OCI-LY1 (cell line): ENCODE measurements at regions not wholly inside any gene's neighbourhood (a gene's known extent, or its start where the extent isn't known, plus 50 kb on each side); places are given as distances from the start of the nearest gene placed in this dataset.
"Not testable (repeated sequence)": the region's sequence is repeated elsewhere in the genome, so short reads cannot be mapped to it uniquely, and the experiment has no call there.

Source experiments
- H2AFZ ChIP-seq: fragments of 200-600 bp; sonication (generic), shearing (Covaris generic); 2 replicates; pipeline ENCODE4 v1.6.0; 2014; ENCODE audit warnings: antibody characterized with exemption, mild to moderate bottlenecking, low read length
- H3F3A ChIP-seq: fragments of 200-600 bp; sonication (generic), shearing (Covaris generic); 2 replicates; pipeline ENCODE4 v1.6.0; 2014; ENCODE audit warnings: mild to moderate bottlenecking, antibody characterized with exemption, low read length, moderate library complexity; ENCODE audit not compliant: insufficient read depth
- H3K27ac ChIP-seq: fragments of 200-600 bp; sonication (generic); 2 replicates; pipeline ENCODE4 v1.5.1; 2014; ENCODE audit warnings: low read length, mixed run types, mild to moderate bottlenecking, low read depth; ENCODE audit not compliant: poor library complexity, severe bottlenecking
- H3K27me3 ChIP-seq: fragments of 200-600 bp; sonication (generic); 2 replicates; pipeline ENCODE4 v1.6.0; 2014; ENCODE audit warnings: antibody characterized with exemption, mild to moderate bottlenecking, low read length, moderate library complexity; ENCODE audit not compliant: insufficient read depth
- H3K36me3 ChIP-seq: fragments of 200-600 bp; sonication (generic); 2 replicates; pipeline ENCODE4 v1.6.1; 2014; ENCODE audit warnings: mild to moderate bottlenecking, antibody characterized with exemption, low read length, moderate library complexity, mixed read lengths; ENCODE audit not compliant: insufficient read depth
- H3K4me1 ChIP-seq: fragments of 200-600 bp; sonication (generic); 2 replicates; pipeline ENCODE4 v1.5.1; 2014; ENCODE audit warnings: mild to moderate bottlenecking, low read length, moderate library complexity; ENCODE audit not compliant: insufficient read depth, severe bottlenecking
- H3K4me2 ChIP-seq: fragments of 200-600 bp; sonication (generic), shearing (Covaris generic); 2 replicates; pipeline ENCODE4 v1.6.1; 2014; ENCODE audit warnings: low read length
- H3K4me3 ChIP-seq: fragments of 200-600 bp; sonication (generic); 2 replicates; pipeline ENCODE4 v1.5.1; 2014; ENCODE audit warnings: low read length, low read depth, mild to moderate bottlenecking, mixed read lengths; ENCODE audit not compliant: poor library complexity, severe bottlenecking
- H3K79me2 ChIP-seq: fragments of 200-600 bp; shearing (Covaris generic); 2 replicates; pipeline ENCODE4 v1.6.1; 2016; ENCODE audit warnings: mixed run types, low read length, mixed read lengths; ENCODE audit not compliant: insufficient read depth
- H3K9ac ChIP-seq: fragments of 200-600 bp; sonication (generic), shearing (Covaris generic); 2 replicates; pipeline ENCODE4 v1.6.1; 2014; ENCODE audit warnings: mild to moderate bottlenecking, low read length, mixed read lengths
- H3K9me2 ChIP-seq: fragments of 200-600 bp; sonication (generic), shearing (Covaris generic); 2 replicates; pipeline ENCODE4 v1.6.1; 2014; ENCODE audit warnings: low read depth, mild to moderate bottlenecking, low read length, mixed read lengths
- H3K9me3 ChIP-seq: fragments of 200-600 bp; shearing (Covaris generic); 2 replicates; pipeline ENCODE4 v1.6.1; 2014; ENCODE audit warnings: low read length, mixed read lengths
- H4K20me1 ChIP-seq: fragments of 200-600 bp; sonication (generic), shearing (Covaris generic); 2 replicates; pipeline ENCODE4 v1.6.0; 2016; ENCODE audit warnings: mild to moderate bottlenecking, low read length; ENCODE audit not compliant: insufficient read depth
- CTCF ChIP-seq: fragments of 200-600 bp; sonication (generic), shearing (Covaris generic); IDR thresholded peaks from 2 replicates; pipeline ENCODE4 v1.5.1; 2017; ENCODE audit warnings: mild to moderate bottlenecking, antibody characterized with exemption, low read length, moderate library complexity, mixed read lengths
- EZH2 ChIP-seq: fragments of 200-600 bp; sonication (generic), shearing (Covaris generic); IDR thresholded peaks from 2 replicates; pipeline ENCODE4 v1.8.0; 2017; ENCODE audit warnings: borderline replicate concordance, mixed run types, mild to moderate bottlenecking, antibody characterized with exemption, low read length, moderate library complexity, mixed read lengths

- Histone ChIP-seq H3K9ac (no peak overlapping the region), H3K4me3 (no peak overlapping the region), H4K20me1 (no peaks in the 10 kb centered on the region), H3F3A (no peaks in the 10 kb centered on the region), H3K27ac (no peak overlapping the region), H3K9me3 (no peaks in the 10 kb centered on the region), H3K4me1 (no peaks in the 10 kb centered on the region), H2AFZ (no peak overlapping the region), H3K36me3 (no peaks in the 10 kb centered on the region), H3K27me3 (no peaks in the 10 kb centered on the region), H3K4me2 (no peak overlapping the region), H3K9me2 (no peaks in the 10 kb centered on the region), H3K79me2 (no peaks in the 10 kb centered on the region)
- TF ChIP-seq EZH2 (no peak), CTCF (no peak)
These were observed 127.9 kb downstream of the NPIPB5 start for GRCh38 chr16:22638393-22639206.

- no peak overlapping the region for H3K4me2 ChIP-seq
These were observed 130.5 kb downstream of the NPIPB5 start for GRCh38 chr16:22641131-22641628.

GRCh38 chr16:22642416-22643088, 131.9 kb downstream of the NPIPB5 start:
- no peaks in the 10 kb centered on the region for H3K79me2 ChIP-seq
- no peaks in the 10 kb centered on the region for H3K4me1 ChIP-seq
- no peaks in the 10 kb centered on the region for H3K9me3 ChIP-seq
- H3K9ac ChIP-seq = no peak overlapping the region
- peaks cover 3% of the 10 kb centered on the region; the same call in 1 of the 2 replicates for H3K27me3 ChIP-seq
- H3K4me2 ChIP-seq = no peak overlapping the region
- H2AFZ ChIP-seq = no peak overlapping the region
- TF ChIP-seq EZH2 (no peak), CTCF (no peak)
- H3F3A ChIP-seq = no peaks in the 10 kb centered on the region
- no peaks in the 10 kb centered on the region for H3K9me2 ChIP-seq
- H4K20me1 ChIP-seq = no peaks in the 10 kb centered on the region
- H3K27ac ChIP-seq = no peak overlapping the region
- H3K4me3 ChIP-seq = no peak overlapping the region
- H3K36me3 ChIP-seq = no peaks in the 10 kb centered on the region

More at GRCh38 chr16:22641131-22641628, 130.5 kb downstream of the NPIPB5 start:
- Histone ChIP-seq H2AFZ (no peak overlapping the region), H3K27ac (no peak overlapping the region), H3K4me1 (no peaks in the 10 kb centered on the region), H3K79me2 (no peaks in the 10 kb centered on the region), H3K9me3 (no peaks in the 10 kb centered on the region), H3K9me2 (no peaks in the 10 kb centered on the region), H3K9ac (no peak overlapping the region), H4K20me1 (no peaks in the 10 kb centered on the region), H3K27me3 (peaks cover 3% of the 10 kb centered on the region; the same call in 1 of the 2 replicates), H3F3A (no peaks in the 10 kb centered on the region), H3K4me3 (no peak overlapping the region), H3K36me3 (no peaks in the 10 kb centered on the region)
- TF ChIP-seq EZH2 (no peak), CTCF (no peak)

DNA sequence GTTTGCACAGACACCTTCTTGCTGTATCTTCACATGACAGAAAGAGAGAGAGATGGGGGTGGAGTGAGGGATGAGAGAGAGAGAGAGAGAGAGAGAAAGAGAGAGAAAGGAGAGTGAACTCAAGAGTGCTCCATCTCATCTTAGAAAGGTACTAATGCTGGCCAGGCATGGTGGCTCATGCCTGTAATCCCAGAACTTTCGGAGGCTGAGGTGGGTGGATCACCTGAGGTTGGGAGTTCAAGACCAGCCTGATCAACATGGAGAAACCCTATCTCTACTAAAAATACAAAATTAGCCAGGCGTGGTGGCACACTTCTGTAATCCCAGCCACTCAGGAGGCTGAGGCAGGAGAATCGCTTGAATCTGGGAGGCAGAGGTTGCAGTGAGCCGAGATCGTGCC, 132.5 kb downstream of the NPIPB5 start:
- H3F3A ChIP-seq, H3K27me3 ChIP-seq, H3K9ac ChIP-seq, H3K9me2 ChIP-seq, H3K4me1 ChIP-seq, H2AFZ ChIP-seq, H3K4me3 ChIP-seq, H3K27ac ChIP-seq, H3K4me2 ChIP-seq, H4K20me1 ChIP-seq, H3K36me3 ChIP-seq, H3K9me3 ChIP-seq, H3K79me2 ChIP-seq: not testable (repeated sequence)
